GM12878 (cell line): ENCODE measurements at regions not wholly inside any gene's neighbourhood (a gene's known extent, or its start where the extent isn't known, plus 50 kb on each side); places are given as distances from the start of the nearest gene placed in this dataset.

Experiments used
- ATAC-seq: fragments of 200-7000 bp; cut with Tn5 transposase; 3 replicates; pipeline ENCODE4 v1.9.1; 2020; ENCODE audit warnings: mild to moderate bottlenecking, moderate library complexity
- BruUV-seq: library from RNA; stranded (reverse); fragments of 400-500 nt; replicated peaks from 2 replicates; lab custom pipeline; 2021; lab: Mats Ljungman, UMichigan
- CTCF ChIA-PET: fragments of 300-600 bp; sonication (Branson Sonifier 250); formaldehyde crosslinking; extraction: SDS; loops from one replicate; lab custom pipeline; 2021; ENCODE audit warnings: inconsistent platforms; lab: Yijun Ruan, JAX
- POLR2A ChIA-PET: fragments of 350-600 bp; formaldehyde crosslinking; extraction: SDS; loops from one replicate; lab custom pipeline; 2021; ENCODE audit warnings: inconsistent platforms; lab: Charles Lee
- RAD21 ChIA-PET: fragments of 300-600 bp; sonication (Branson Sonifier 250); formaldehyde crosslinking; loops from one replicate; lab custom pipeline; 2023; ENCODE audit warnings: antibody characterized with exemption; ENCODE audit not compliant: unreplicated experiment; lab: Charles Lee
- SMC1A ChIA-PET: fragments of 300-600 bp; sonication (Branson Sonifier 250); formaldehyde crosslinking; loops from one replicate; lab custom pipeline; 2023; ENCODE audit not compliant: unreplicated experiment, uncharacterized antibody; lab: Charles Lee
- DNase-seq: peaks from one replicate; pipeline ENCODE4 v3.0.0-alpha.2; 2011; ENCODE audit warnings: low read depth, low spot score
- FAIRE-seq: peaks from 3 replicates; lab custom pipeline; 2011; peaks lifted over from hg19 to GRCh38; lab: Jason Lieb, UNC
- H2AFZ ChIP-seq: 2 replicates; pipeline ENCODE4 v1.6.0; 2011; ENCODE audit warnings: low read depth, low read length, control low read depth; ENCODE audit not compliant: control insufficient read depth
- H3K27ac ChIP-seq: 2 replicates; pipeline ENCODE4 v1.5.1; 2011; ENCODE audit warnings: control low read depth; ENCODE audit not compliant: control insufficient read depth, insufficient read depth
- H3K27me3 ChIP-seq, 2 experiments: replicated peaks in 1 of 2; 2 replicates each; pipeline versions ENCODE4 v1.6.0 to v1.6.1; 2011; ENCODE audit warnings: low read length in 1 of 2; ENCODE audit not compliant: control insufficient read depth in 2 of 2, insufficient read depth in 2 of 2
- H3K36me3 ChIP-seq, 2 experiments: 2 replicates each; pipeline ENCODE4 v1.5.1; 2011; ENCODE audit warnings: low read length in 1 of 2; ENCODE audit not compliant: control insufficient read depth in 2 of 2, insufficient read depth in 2 of 2
- H3K4me1 ChIP-seq: 2 replicates; pipeline ENCODE4 v1.6.1; 2011; ENCODE audit warnings: mild to moderate bottlenecking, low read length, moderate library complexity, mixed read lengths; ENCODE audit not compliant: control insufficient read depth, insufficient read depth
- H3K4me2 ChIP-seq: 2 replicates; pipeline ENCODE4 v1.6.0; 2011; ENCODE audit warnings: control low read depth; ENCODE audit not compliant: control insufficient read depth, insufficient read depth
- H3K4me3 ChIP-seq: fragments of 200-600 bp; sonication (generic); 2 replicates; pipeline ENCODE4 v1.5.1; 2016
- H3K79me2 ChIP-seq: 2 replicates; pipeline ENCODE4 v1.6.0; 2011; ENCODE audit warnings: low read length; ENCODE audit not compliant: control insufficient read depth, insufficient read depth
- H3K9ac ChIP-seq: 2 replicates; pipeline ENCODE4 v1.8.0; 2011; ENCODE audit warnings: low read length, control low read depth, mixed read lengths; ENCODE audit not compliant: control insufficient read depth, insufficient read depth
- H3K9me3 ChIP-seq: replicated peaks from 3 replicates; pipeline ENCODE4 v1.5.1; 2011; ENCODE audit warnings: mild to moderate bottlenecking, low read length; ENCODE audit not compliant: control insufficient read depth, insufficient read depth
- H4K20me1 ChIP-seq: 2 replicates; pipeline ENCODE4 v1.6.0; 2011; ENCODE audit not compliant: control insufficient read depth, insufficient read depth
- BMI1 ChIP-seq: fragments of 450-650 bp; IDR thresholded peaks from 2 replicates; pipeline ENCODE4 v1.6.1; 2016; ENCODE audit warnings: mild to moderate bottlenecking, moderate library complexity, borderline replicate concordance
- HSF1 ChIP-seq: fragments of 150-350 bp; IDR thresholded peaks from 2 replicates; pipeline ENCODE4 v1.6.1; 2014; ENCODE audit warnings: mild to moderate bottlenecking, low read depth, low read length
- IKZF1 ChIP-seq: fragments of 450-650 bp; conservative IDR thresholded peaks from 2 replicates; pipeline ENCODE4 v1.6.1; 2017; ENCODE audit warnings: antibody characterized with exemption, mild to moderate bottlenecking
- NR2C2 ChIP-seq: IDR thresholded peaks from 2 replicates; pipeline ENCODE4 v1.6.1; 2011; ENCODE audit warnings: borderline replicate concordance, low read depth; ENCODE audit not compliant: control insufficient read depth, insufficient read length
- RFX5 ChIP-seq: IDR thresholded peaks from 2 replicates; pipeline ENCODE4 v1.6.1; 2011; ENCODE audit warnings: low read depth, low read length, improper control_type of control experiment
- WGBS: methylation state at CpG from one replicate; pipeline ENCODE4 v1.1.6; 2016; ENCODE audit warnings: low lambda C conversion rate; ENCODE audit not compliant: insufficient replicate concordance, insufficient coverage; ENCODE audit errors: missing lambda C conversion rate; 5-methylcytosine and 5-hydroxymethylcytosine counted together
- in situ Hi-C: fragments of 300-500 bp; cut with MboI; formaldehyde crosslinking; loops from 9 replicates; pipeline ENCODE4 v1.14.3; 2018; ENCODE audit warnings: mixed read lengths
- intact Hi-C: fragments of 100-400 bp; cut with micrococcal nuclease; formaldehyde crosslinking; loops from one replicate; pipeline ENCODE4 v1.14.2; 2022; ENCODE audit not compliant: unreplicated experiment
- TF ChIP-seq, protein P1 (sequence below): IDR thresholded peaks from 2 replicates; pipeline ENCODE4 v1.6.1; 2011; ENCODE audit warnings: borderline replicate concordance, low read depth, mild to moderate bottlenecking, moderate library complexity, low read length; ENCODE audit not compliant: insufficient read depth, poor library complexity, severe bottlenecking

- TF ChIP-seq HSF1 (no peak), IKZF1 (no peak), BMI1 (no peak), NR2C2 (no peak), RFX5 (no peak)
- TF ChIP-seq, all 136 proteins: peak for 0
Observed at GRCh38 chr18:67408240-67408639, 108.3 kb downstream of the DSEL start.

DNA sequence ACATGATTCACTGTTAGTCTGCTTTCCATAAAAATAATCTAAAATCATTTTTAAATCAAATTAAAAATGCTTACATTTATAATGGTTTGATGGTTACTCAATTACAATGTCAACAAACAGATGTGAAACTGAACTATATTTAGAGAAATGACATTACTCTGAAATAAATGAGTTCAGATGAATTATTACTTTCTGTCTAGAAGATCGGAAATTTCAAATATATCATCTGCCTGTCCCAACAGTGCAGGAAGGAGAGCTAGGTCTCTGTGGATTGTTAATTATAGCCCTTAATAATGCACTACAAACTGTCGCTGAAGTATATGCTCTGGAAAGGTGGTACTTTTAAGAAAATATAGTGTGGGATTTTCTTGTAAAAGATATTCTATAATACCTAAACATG, 109.8 kb downstream of the DSEL start:
- SMC1A ChIA-PET = no interaction called here
- no peaks in the 10 kb centered on the region for H4K20me1 ChIP-seq
- H3K4me1 ChIP-seq = no peaks in the 10 kb centered on the region
- POLR2A ChIA-PET = no interaction called here
- intact Hi-C loops = no loop called here
- H2AFZ ChIP-seq = no peak overlapping the region
- WGBS = 21% methylated on average over 2 of the region's 2 CpGs
- DNase-seq (no peak), FAIRE-seq (no peak), ATAC-seq (no peak)
- CTCF ChIA-PET = no interaction called here
- no peak overlapping the region for H3K4me2 ChIP-seq
- TF ChIP-seq, protein P1, sequence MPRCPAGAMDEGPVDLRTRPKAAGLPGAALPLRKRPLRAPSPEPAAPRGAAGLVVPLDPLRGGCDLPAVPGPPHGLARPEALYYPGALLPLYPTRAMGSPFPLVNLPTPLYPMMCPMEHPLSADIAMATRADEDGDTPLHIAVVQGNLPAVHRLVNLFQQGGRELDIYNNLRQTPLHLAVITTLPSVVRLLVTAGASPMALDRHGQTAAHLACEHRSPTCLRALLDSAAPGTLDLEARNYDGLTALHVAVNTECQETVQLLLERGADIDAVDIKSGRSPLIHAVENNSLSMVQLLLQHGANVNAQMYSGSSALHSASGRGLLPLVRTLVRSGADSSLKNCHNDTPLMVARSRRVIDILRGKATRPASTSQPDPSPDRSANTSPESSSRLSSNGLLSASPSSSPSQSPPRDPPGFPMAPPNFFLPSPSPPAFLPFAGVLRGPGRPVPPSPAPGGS = no peak
- no peak for TF ChIP-seq BMI1
- H3K79me2 ChIP-seq = no peaks in the 10 kb centered on the region
- BruUV-seq = no TSS peak
- no peak overlapping the region for H3K27ac ChIP-seq
- H3K9me3 ChIP-seq = no peaks in the 10 kb centered on the region
- no peaks in the 10 kb centered on the region for H3K36me3 ChIP-seq
- RAD21 ChIA-PET = no interaction called here
- no peaks in the 10 kb centered on the region for H3K27me3 ChIP-seq
- no peak overlapping the region for H3K9ac ChIP-seq
- in situ Hi-C loops = no loop called here
- H3K4me3 ChIP-seq = no peak overlapping the region

More at GRCh38 chr18:67408240-67408639, 108.3 kb downstream of the DSEL start:
- Histone ChIP-seq H3K4me3 (no peak overlapping the region), H3K4me2 (no peak overlapping the region), H3K4me1 (no peaks in the 10 kb centered on the region), H2AFZ (no peak overlapping the region), H3K79me2 (no peaks in the 10 kb centered on the region), H3K27me3 (no peaks in the 10 kb centered on the region), H3K9ac (no peak overlapping the region), H3K36me3 (no peaks in the 10 kb centered on the region), H3K9me3 (no peaks in the 10 kb centered on the region), H4K20me1 (no peaks in the 10 kb centered on the region), H3K27ac (no peak overlapping the region)
- ChIA-PET SMC1A (no interaction called here), POLR2A (no interaction called here), CTCF (no interaction called here), RAD21 (no interaction called here)
- BruUV-seq = no TSS peak
- FAIRE-seq = no peak
- ATAC-seq = no peak
- in situ Hi-C loops = no loop called here
- intact Hi-C loops = no loop called here
- WGBS = 0% methylated on average over 1 of the region's 1 CpG
- DNase-seq = no peak
